ENCODE measurements at regions not wholly inside any gene's neighbourhood (a gene's known extent, or its start where the extent isn't known, plus 50 kb on each side); places are given as distances from the start of the nearest gene placed in this dataset.

GRCh38 chr14:52119030-52119429 lies 50.2 kb upstream of the NID2 start:
- no peak for TF ChIP-seq EP300 (IDR thresholded peaks at IDR 0.05; ENCODE audit: borderline replicate concordance in 1 of 2, low read depth in 1 of 2, low read length in 1 of 2)
- no peak for TF ChIP-seq MEF2A (IDR thresholded peaks at IDR 0.05; ENCODE audit: borderline replicate concordance, low read depth)
- no peak for TF ChIP-seq GABPA (IDR thresholded peaks at IDR 0.05; ENCODE audit: low read depth)
- no peak for TF ChIP-seq CTCF (IDR thresholded peaks at IDR 0.05)
- no peak for TF ChIP-seq PBX3 (IDR thresholded peaks at IDR 0.05)
- no peak for TF ChIP-seq SIN3A (IDR thresholded peaks at IDR 0.05; ENCODE audit: borderline replicate concordance, low read depth, low read length)
- TF ChIP-seq IRF3 (IDR thresholded peaks at IDR 0.05; ENCODE audit: low read depth, low read length) = no peak
